HCT116 (cell line): ENCODE measurements at regions not wholly inside any gene's neighbourhood (a gene's known extent, or its start where the extent isn't known, plus 50 kb on each side); places are given as distances from the start of the nearest gene placed in this dataset.

ENCODE experiments used
- ATAC-seq: fragments of 200-7000 bp; cut with Tn5 transposase; 2 replicates; pipeline ENCODE4 v1.9.1; 2020; ENCODE audit warnings: mild to moderate bottlenecking, moderate library complexity
- BruUV-seq: library from RNA; stranded (reverse); fragments of 400-500 nt; replicated peaks from 2 replicates; lab custom pipeline; 2021; lab: Mats Ljungman, UMichigan
- CTCF ChIA-PET: fragments of 300-600 bp; sonication (Branson Sonifier 250); formaldehyde crosslinking; loops from one replicate; lab custom pipeline; 2021; ENCODE audit warnings: antibody characterized with exemption; lab: Charles Lee
- POLR2A ChIA-PET: fragments of 300-600, 350-600 bp; sonication (Branson Sonifier 250); formaldehyde crosslinking; loops from one replicate; lab custom pipeline; 2021; ENCODE audit warnings: antibody characterized with exemption; lab: Charles Lee
- RAD21 ChIA-PET, 2 experiments: fragments of 300-600 bp; sonication (Branson Sonifier 250); formaldehyde crosslinking; loops; one replicate each; lab custom pipeline; 2023; ENCODE audit warnings: low total read pairs in 2 of 2; ENCODE audit not compliant: uncharacterized antibody in 2 of 2, unreplicated experiment in 2 of 2, low non-redundant PET in 1 of 2; lab: Charles Lee
- DNase-seq: peaks from one replicate; pipeline ENCODE4 v3.0.0-alpha.2; 2010; ENCODE audit warnings: low read depth, low spot score
- H2AFZ ChIP-seq: fragments of 200-600 bp; shearing (Covaris generic), sonication (generic); 2 replicates; pipeline ENCODE4 v1.6.1; 2017; ENCODE audit warnings: low read depth, mixed run types, mixed read lengths, antibody characterized with exemption, low read length; ENCODE audit not compliant: poor library complexity, severe bottlenecking
- H3K27ac ChIP-seq: 2 replicates; pipeline ENCODE4 v1.5.1; 2012; ENCODE audit warnings: low read depth, low read length
- H3K27me3 ChIP-seq: fragments of 200-600 bp; sonication (generic); 2 replicates; pipeline ENCODE4 v1.6.1; 2016; ENCODE audit warnings: mixed run types, low read length, mixed read lengths; ENCODE audit not compliant: insufficient read depth
- H3K36me3 ChIP-seq, 2 experiments: fragments of 200-500 bp in 1 of 2; fragments of 200-600 bp in 1 of 2; sonication (Bioruptor generic) in 1 of 2; sonication (generic) in 1 of 2; 2 replicates each; pipeline versions ENCODE4 v1.5.1 to v1.6.1; 2014 to 2016; ENCODE audit warnings: low read length in 2 of 2, inconsistent platforms in 1 of 2, mixed read lengths in 1 of 2, mixed run types in 1 of 2; ENCODE audit not compliant: insufficient read depth in 2 of 2, control insufficient read depth in 1 of 2
- H3K4me1 ChIP-seq, 2 experiments: fragments of 200-600 bp in 1 of 2; sonication (generic) in 1 of 2; 2 replicates each; pipeline versions ENCODE4 v1.5.1 to v1.6.1; 2012 to 2017; ENCODE audit warnings: low read length in 2 of 2, inconsistent platforms in 1 of 2, mild to moderate bottlenecking in 1 of 2, mixed read lengths in 1 of 2, mixed run types in 1 of 2, moderate library complexity in 1 of 2; ENCODE audit not compliant: insufficient read depth in 2 of 2, control insufficient read depth in 1 of 2
- H3K4me2 ChIP-seq: fragments of 200-600 bp; sonication (generic); 2 replicates; pipeline ENCODE4 v1.6.1; 2017; ENCODE audit warnings: mixed run types, low read length, mixed read lengths
- H3K4me3 ChIP-seq, 2 experiments: fragments of 200-600 bp in 1 of 2; sonication (generic) in 1 of 2; replicated peaks in 1 of 2; 2 replicates each; pipeline ENCODE4 v1.5.1; 2011 to 2016; ENCODE audit warnings: low read length in 2 of 2, control low read depth in 1 of 2, low read depth in 1 of 2, mild to moderate bottlenecking in 1 of 2, mixed read lengths in 1 of 2, mixed run types in 1 of 2
- H3K79me2 ChIP-seq: fragments of 200-600 bp; sonication (generic); 2 replicates; pipeline ENCODE4 v1.6.1; 2017; ENCODE audit warnings: mild to moderate bottlenecking, mixed run types, low read length, moderate library complexity, mixed read lengths; ENCODE audit not compliant: insufficient read depth
- H3K9ac ChIP-seq: fragments of 200-600 bp; sonication (generic); 2 replicates; pipeline ENCODE4 v1.6.1; 2016; ENCODE audit warnings: low read length, mixed read lengths
- H3K9me2 ChIP-seq: fragments of 200-600 bp; sonication (generic), shearing (Covaris generic); 2 replicates; pipeline ENCODE4 v1.6.1; 2017; ENCODE audit warnings: mixed run types, mild to moderate bottlenecking, moderate library complexity; ENCODE audit not compliant: insufficient read depth
- H3K9me3 ChIP-seq, 2 experiments: fragments of 200-500 bp in 1 of 2; fragments of 200-600 bp in 1 of 2; sonication (Bioruptor generic) in 1 of 2; sonication (generic) in 1 of 2; 2 replicates each; pipeline ENCODE4 v1.6.1; 2014 to 2017; ENCODE audit warnings: low read length in 2 of 2, mixed read lengths in 2 of 2, inconsistent platforms in 1 of 2, low read depth in 1 of 2, mild to moderate bottlenecking in 1 of 2, mixed run types in 1 of 2, moderate library complexity in 1 of 2; ENCODE audit not compliant: control insufficient read depth in 1 of 2, insufficient read depth in 1 of 2
- H4K20me1 ChIP-seq: fragments of 200-600 bp; sonication (generic), shearing (Covaris generic); 2 replicates; pipeline ENCODE4 v1.6.1; 2017; ENCODE audit warnings: mixed run types, mild to moderate bottlenecking, moderate library complexity; ENCODE audit not compliant: insufficient read depth
- CEBPB ChIP-seq: IDR thresholded peaks from 2 replicates; pipeline ENCODE4 v1.6.1; 2012; ENCODE audit warnings: low read depth
- ELF1 ChIP-seq: IDR thresholded peaks from 2 replicates; pipeline ENCODE4 v1.6.1; 2012; ENCODE audit warnings: low read depth, borderline replicate concordance
- EZH2 ChIP-seq: fragments of 200-600 bp; sonication (generic); IDR thresholded peaks from 2 replicates; pipeline ENCODE4 v1.6.1; 2017; ENCODE audit warnings: antibody characterized with exemption, mixed run types
- FOSL1 ChIP-seq: IDR thresholded peaks from 2 replicates; pipeline ENCODE4 v1.6.1; 2012; ENCODE audit warnings: low read depth
- JUND ChIP-seq: IDR thresholded peaks from 2 replicates; pipeline ENCODE4 v1.6.1; 2012
- MAX ChIP-seq: IDR thresholded peaks from 2 replicates; pipeline ENCODE4 v1.6.1; 2012
- POLR2AphosphoS5 ChIP-seq: IDR thresholded peaks from 2 replicates; pipeline ENCODE4 v1.6.1; 2011; ENCODE audit warnings: mild to moderate bottlenecking, low read depth, low read length, moderate library complexity
- RAD21 ChIP-seq: IDR thresholded peaks from 2 replicates; pipeline ENCODE4 v1.6.1; 2012; ENCODE audit warnings: low read depth, mild to moderate bottlenecking
- SP1 ChIP-seq: IDR thresholded peaks from 2 replicates; pipeline ENCODE4 v1.6.1; 2012; ENCODE audit warnings: low read depth
- SRF ChIP-seq: IDR thresholded peaks from 2 replicates; pipeline ENCODE4 v1.6.1; 2012; ENCODE audit warnings: low read depth
- YY1 ChIP-seq: IDR thresholded peaks from 2 replicates; pipeline ENCODE4 v1.6.1; 2011; ENCODE audit warnings: low read length, low read depth, moderate library complexity, mild to moderate bottlenecking; ENCODE audit not compliant: insufficient replicate concordance; ENCODE audit errors: extremely low read depth
- ZFX ChIP-seq: fragments of 450-650 bp; IDR thresholded peaks from 2 replicates; pipeline ENCODE4 v1.6.1; 2017
- intact Hi-C: fragments of 100-400 bp; cut with micrococcal nuclease; formaldehyde crosslinking; loops from 2 replicates; pipeline ENCODE4 v1.10.0; 2022
- TF ChIP-seq, protein P1 (sequence below): IDR thresholded peaks from 2 replicates; pipeline ENCODE4 v1.6.1; 2011; ENCODE audit warnings: mild to moderate bottlenecking, low read length, moderate library complexity; ENCODE audit not compliant: insufficient replicate concordance; ENCODE audit errors: extremely low read depth
- TF ChIP-seq, protein P2 (sequence below), 3 experiments: fragments of 200-600 bp in 1 of 3; sonication (generic) in 1 of 3; IDR thresholded peaks in 2 of 3; conservative IDR thresholded peaks in 1 of 3; 2 replicates each; pipeline ENCODE4 v1.5.1; 2012 to 2017; ENCODE audit warnings: low read depth in 2 of 3, low read length in 2 of 3, antibody characterized with exemption in 1 of 3, borderline replicate concordance in 1 of 3, control low read depth in 1 of 3, mild to moderate bottlenecking in 1 of 3, mixed read lengths in 1 of 3, mixed run types in 1 of 3, moderate library complexity in 1 of 3; ENCODE audit not compliant: insufficient read depth in 1 of 3

DNA sequence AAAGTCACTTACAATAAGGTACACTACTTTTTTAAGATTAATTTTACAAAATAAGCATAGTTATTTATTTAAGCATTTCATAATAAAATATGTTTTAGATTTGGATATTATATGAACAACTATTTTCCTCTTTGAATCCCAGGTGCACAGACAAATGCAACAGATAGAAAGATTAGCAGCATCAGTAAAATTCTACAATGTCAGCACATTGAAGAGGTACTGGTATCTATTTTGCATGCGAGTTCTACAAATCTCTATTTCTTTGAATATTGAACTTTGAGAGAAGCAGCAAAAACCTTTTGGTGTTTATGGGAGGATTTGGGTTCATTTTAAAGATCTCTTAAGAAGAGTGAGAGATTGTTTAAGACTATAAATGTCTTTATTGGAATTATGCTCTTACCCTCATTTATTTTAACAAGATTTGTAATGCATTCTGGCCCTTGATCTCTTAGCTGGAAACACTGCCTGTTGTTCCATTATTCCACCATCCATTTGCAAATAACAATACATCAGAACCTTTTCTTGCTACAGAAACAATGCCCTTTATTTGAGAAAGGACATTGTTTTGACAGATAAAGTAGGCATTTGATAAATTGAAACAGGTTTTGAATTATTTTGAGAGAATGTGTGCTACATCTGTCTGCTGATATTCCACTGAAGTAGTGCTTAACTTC is 558.8 kb upstream of the KLHL1 start:
- no peaks in the 10 kb centered on the region for H4K20me1 ChIP-seq
- H3K4me1 ChIP-seq, result 0 out of 4 replicates have a peak, but pooled peaks cover 0 to 3% of the 10 kb centered on the region in 2 experiments
- DNase-seq, result no peak
- BruUV-seq, result no TSS peak
- intact Hi-C loops, result no loop called here
- RAD21 ChIA-PET, result no interaction called here
- no peak overlapping the region for H3K4me3 ChIP-seq
- H3K9me3 ChIP-seq, result no peaks in the 10 kb centered on the region
- no peak overlapping the region for H3K9ac ChIP-seq
- no peak overlapping the region for H2AFZ ChIP-seq
- no peak for TF ChIP-seq CEBPB
- no peak for TF ChIP-seq YY1
- no peak for TF ChIP-seq MAX
- no peak for TF ChIP-seq SRF
- TF ChIP-seq RAD21, result no peak
- no peak for TF ChIP-seq ELF1
- TF ChIP-seq, protein P1, sequence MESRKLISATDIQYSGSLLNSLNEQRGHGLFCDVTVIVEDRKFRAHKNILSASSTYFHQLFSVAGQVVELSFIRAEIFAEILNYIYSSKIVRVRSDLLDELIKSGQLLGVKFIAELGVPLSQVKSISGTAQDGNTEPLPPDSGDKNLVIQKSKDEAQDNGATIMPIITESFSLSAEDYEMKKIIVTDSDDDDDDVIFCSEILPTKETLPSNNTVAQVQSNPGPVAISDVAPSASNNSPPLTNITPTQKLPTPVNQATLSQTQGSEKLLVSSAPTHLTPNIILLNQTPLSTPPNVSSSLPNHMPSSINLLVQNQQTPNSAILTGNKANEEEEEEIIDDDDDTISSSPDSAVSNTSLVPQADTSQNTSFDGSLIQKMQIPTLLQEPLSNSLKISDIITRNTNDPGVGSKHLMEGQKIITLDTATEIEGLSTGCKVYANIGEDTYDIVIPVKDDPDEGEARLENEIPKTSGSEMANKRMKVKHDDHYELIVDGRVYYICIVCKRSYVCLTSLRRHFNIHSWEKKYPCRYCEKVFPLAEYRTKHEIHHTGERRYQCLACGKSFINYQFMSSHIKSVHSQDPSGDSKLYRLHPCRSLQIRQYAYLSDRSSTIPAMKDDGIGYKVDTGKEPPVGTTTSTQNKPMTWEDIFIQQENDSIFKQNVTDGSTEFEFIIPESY, result no peak
- no peak for TF ChIP-seq POLR2AphosphoS5
- TF ChIP-seq, protein P2, sequence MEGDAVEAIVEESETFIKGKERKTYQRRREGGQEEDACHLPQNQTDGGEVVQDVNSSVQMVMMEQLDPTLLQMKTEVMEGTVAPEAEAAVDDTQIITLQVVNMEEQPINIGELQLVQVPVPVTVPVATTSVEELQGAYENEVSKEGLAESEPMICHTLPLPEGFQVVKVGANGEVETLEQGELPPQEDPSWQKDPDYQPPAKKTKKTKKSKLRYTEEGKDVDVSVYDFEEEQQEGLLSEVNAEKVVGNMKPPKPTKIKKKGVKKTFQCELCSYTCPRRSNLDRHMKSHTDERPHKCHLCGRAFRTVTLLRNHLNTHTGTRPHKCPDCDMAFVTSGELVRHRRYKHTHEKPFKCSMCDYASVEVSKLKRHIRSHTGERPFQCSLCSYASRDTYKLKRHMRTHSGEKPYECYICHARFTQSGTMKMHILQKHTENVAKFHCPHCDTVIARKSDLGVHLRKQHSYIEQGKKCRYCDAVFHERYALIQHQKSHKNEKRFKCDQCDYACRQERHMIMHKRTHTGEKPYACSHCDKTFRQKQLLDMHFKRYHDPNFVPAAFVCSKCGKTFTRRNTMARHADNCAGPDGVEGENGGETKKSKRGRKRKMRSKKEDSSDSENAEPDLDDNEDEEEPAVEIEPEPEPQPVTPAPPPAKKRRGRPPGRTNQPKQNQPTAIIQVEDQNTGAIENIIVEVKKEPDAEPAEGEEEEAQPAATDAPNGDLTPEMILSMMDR (IDR thresholded peaks at IDR 0.05 in 2 of 3, conservative IDR thresholded peaks at IDR 0.05 in 1 of 3; ENCODE audit: borderline replicate concordance in 1 of 3, insufficient read depth in 1 of 3, low read depth in 2 of 3, low read length in 2 of 3), result no peak
- no peak for TF ChIP-seq SP1
- no peak for TF ChIP-seq EZH2
- TF ChIP-seq FOSL1, result no peak
- no peak for TF ChIP-seq JUND
- TF ChIP-seq ZFX, result no peak
- TF ChIP-seq, all 23 proteins: peak for 0
- Histone ChIP-seq H3K9me2 (no peaks in the 10 kb centered on the region), H3K36me3 (no peaks in the 10 kb centered on the region), H3K27me3 (no peaks in the 10 kb centered on the region), H3K27ac (no peak overlapping the region), H3K79me2 (no peaks in the 10 kb centered on the region), H3K4me2 (no peak overlapping the region)
- ATAC-seq, result no peak
- ChIA-PET CTCF (no interaction called here), POLR2A (no interaction called here)
